ENCODE measurements at regions not wholly inside any gene's neighbourhood (a gene's known extent, or its start where the extent isn't known, plus 50 kb on each side); places are given as distances from the start of the nearest gene placed in this dataset.

DNA sequence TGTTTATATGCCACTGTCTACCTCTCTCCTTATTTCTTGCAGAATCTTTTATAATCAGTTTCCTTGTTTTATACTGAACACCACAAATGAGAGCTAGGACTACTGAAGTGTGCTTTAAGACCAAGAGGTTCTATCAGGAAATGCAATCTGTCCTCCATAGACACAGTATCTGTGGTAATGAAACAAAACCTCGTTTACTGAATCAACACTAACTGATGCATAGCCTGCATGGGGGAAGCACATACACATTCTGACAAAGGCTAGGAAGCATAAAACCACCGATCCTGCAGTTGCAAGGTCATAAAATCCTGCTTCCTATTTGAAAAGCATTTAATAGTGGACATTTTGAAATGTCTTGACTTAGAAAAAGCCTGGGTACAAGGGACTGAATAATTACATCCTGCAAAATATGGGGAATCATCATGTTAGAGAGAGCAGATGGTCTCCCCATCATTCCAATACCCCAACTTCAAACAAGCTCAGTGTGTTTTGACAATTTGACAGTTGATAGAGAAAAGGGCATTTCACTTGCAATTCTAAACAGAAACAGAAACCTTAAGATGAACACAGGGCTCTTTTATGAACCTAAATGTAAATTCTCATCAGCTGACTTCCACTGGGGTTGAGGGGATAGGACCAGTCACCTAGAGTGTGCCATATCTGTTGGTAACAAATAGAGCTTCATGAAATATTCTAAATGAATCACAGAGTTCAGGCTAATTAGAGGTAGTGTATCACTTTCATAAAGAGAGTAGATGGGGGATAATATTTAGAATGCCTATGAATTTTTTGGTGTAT, 1845.6 kb upstream of the PIK3C3 start:
- no peak for ATAC-seq (ENCODE audit: low FRiP score in 2 of 2)
- 20 to 35% methylated on average over 2 of the region's 2 CpGs for WGBS, 2 donors
- TF ChIP-seq CTCF (IDR thresholded peaks at IDR 0.05) (no peak), POLR2A (IDR thresholded peaks at IDR 0.05) (no peak), POLR2AphosphoS5 (IDR thresholded peaks at IDR 0.05) (no peak), EP300 (IDR thresholded peaks at IDR 0.05) (no peak)
- H3K36me3 ChIP-seq, result no peaks in the 10 kb centered on the region
- no peak for DNase-seq
- H3K27ac ChIP-seq, result no peak overlapping the region
- no peaks in the 10 kb centered on the region for H3K9me3 ChIP-seq
- no peak overlapping the region for H3K4me3 ChIP-seq
- no peaks in the 10 kb centered on the region for H3K4me1 ChIP-seq
- no peaks in the 10 kb centered on the region for H3K27me3 ChIP-seq

DNA sequence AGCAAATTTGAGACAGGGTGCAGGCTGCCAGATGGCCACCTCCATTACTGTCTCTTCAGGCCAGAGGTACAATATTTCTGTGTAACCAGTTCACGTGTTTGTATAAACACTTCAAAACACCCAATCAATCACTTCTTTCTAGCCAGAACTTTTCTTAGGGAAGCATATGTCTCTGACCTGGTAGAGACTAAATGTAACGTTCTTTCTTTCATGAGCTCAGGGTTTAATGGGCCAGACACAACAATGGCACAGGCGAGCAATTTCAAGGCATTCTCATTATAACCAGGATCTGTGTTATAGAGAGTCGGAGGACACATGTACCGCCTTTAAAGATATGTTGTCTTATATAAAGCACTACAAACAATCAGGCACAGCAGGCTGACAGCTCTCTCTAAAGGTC, 1846.4 kb upstream of the PIK3C3 start:
- no peaks in the 10 kb centered on the region for H3K4me1 ChIP-seq
- no peak overlapping the region for H3K4me3 ChIP-seq
- no peak overlapping the region for H3K27ac ChIP-seq
- TF ChIP-seq POLR2AphosphoS5 (IDR thresholded peaks at IDR 0.05) (no peak), POLR2A (IDR thresholded peaks at IDR 0.05) (no peak), CTCF (IDR thresholded peaks at IDR 0.05) (no peak), EP300 (IDR thresholded peaks at IDR 0.05) (no peak)
- no peaks in the 10 kb centered on the region for H3K27me3 ChIP-seq
- WGBS, 2 donors, result 48 to 58% methylated on average over 5 of the region's 5 CpGs
- no peak for DNase-seq
- no peaks in the 10 kb centered on the region for H3K9me3 ChIP-seq
- no peak for ATAC-seq (ENCODE audit: low FRiP score in 2 of 2)
- no peaks in the 10 kb centered on the region for H3K36me3 ChIP-seq

GRCh38 chr18:40102903-40103302, 1852.1 kb upstream of the PIK3C3 start:
- Histone ChIP-seq H3K4me3 (no peak overlapping the region), H3K27ac (no peak overlapping the region), H3K9me3 (no peaks in the 10 kb centered on the region), H3K36me3 (no peaks in the 10 kb centered on the region), H3K4me1 (no peaks in the 10 kb centered on the region), H3K27me3 (no peaks in the 10 kb centered on the region)
- ATAC-seq (ENCODE audit: low FRiP score in 2 of 2), result no peak
- DNase-seq, result no peak
- TF ChIP-seq EP300 (IDR thresholded peaks at IDR 0.05) (no peak), POLR2AphosphoS5 (IDR thresholded peaks at IDR 0.05) (no peak), POLR2A (IDR thresholded peaks at IDR 0.05) (no peak), CTCF (IDR thresholded peaks at IDR 0.05) (no peak)

- H3K27me3 ChIP-seq, result no peaks in the 10 kb centered on the region
- H3K27ac ChIP-seq, result no peak overlapping the region
- H3K9me3 ChIP-seq, result no peaks in the 10 kb centered on the region
- no peak for ATAC-seq (ENCODE audit: low FRiP score in 2 of 2)
- 91 to 97% methylated on average over 2 of the region's 2 CpGs for WGBS, 2 donors
- H3K4me1 ChIP-seq, result no peaks in the 10 kb centered on the region
- TF ChIP-seq CTCF (IDR thresholded peaks at IDR 0.05), result no peak
- TF ChIP-seq POLR2A (IDR thresholded peaks at IDR 0.05), result no peak
- no peak for TF ChIP-seq POLR2AphosphoS5 (IDR thresholded peaks at IDR 0.05)
- TF ChIP-seq EP300 (IDR thresholded peaks at IDR 0.05), result no peak
- no peak overlapping the region for H3K4me3 ChIP-seq
- no peak for DNase-seq
- no peaks in the 10 kb centered on the region for H3K36me3 ChIP-seq
These were observed 1855.4 kb upstream of the PIK3C3 start for GRCh38 chr18:40099641-40100040.

DNA sequence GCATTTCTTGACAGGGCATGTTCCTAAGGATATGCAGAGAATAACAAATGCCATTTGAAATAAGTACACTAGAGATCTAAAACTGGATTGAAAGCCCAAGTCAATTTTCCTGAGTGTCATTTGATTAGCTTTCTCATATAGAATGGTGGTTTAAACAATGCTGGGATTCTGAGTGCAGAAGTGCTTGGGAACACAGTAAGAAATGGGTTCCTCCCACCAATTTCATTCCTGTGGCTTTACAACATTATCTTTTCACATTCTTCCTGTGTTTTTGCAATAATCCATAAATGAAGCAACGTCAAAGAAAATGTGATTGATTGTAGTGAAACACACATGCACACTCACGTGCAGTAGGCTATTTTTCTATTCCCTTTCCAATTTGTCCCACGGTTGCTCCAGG, 1858.4 kb upstream of the PIK3C3 start:
- H3K9me3 ChIP-seq, result no peaks in the 10 kb centered on the region
- 65 to 73% methylated on average over 3 of the region's 3 CpGs for WGBS, 2 donors
- H3K27ac ChIP-seq, result no peak overlapping the region
- H3K27me3 ChIP-seq, result no peaks in the 10 kb centered on the region
- H3K4me1 ChIP-seq, result no peaks in the 10 kb centered on the region
- no peaks in the 10 kb centered on the region for H3K36me3 ChIP-seq
- DNase-seq (no peak), ATAC-seq (ENCODE audit: low FRiP score in 2 of 2) (no peak)
- no peak for TF ChIP-seq CTCF (IDR thresholded peaks at IDR 0.05)
- no peak for TF ChIP-seq POLR2AphosphoS5 (IDR thresholded peaks at IDR 0.05)
- TF ChIP-seq EP300 (IDR thresholded peaks at IDR 0.05), result no peak
- no peak for TF ChIP-seq POLR2A (IDR thresholded peaks at IDR 0.05)
- H3K4me3 ChIP-seq, result no peak overlapping the region
